HEK293T (cell line): ENCODE measurements at regions not wholly inside any gene's neighbourhood (a gene's known extent, or its start where the extent isn't known, plus 50 kb on each side); places are given as distances from the start of the nearest gene placed in this dataset.

ENCODE experiments used
- CTCF ChIA-PET: fragments of 350-600 bp; formaldehyde crosslinking; extraction: SDS; loops from one replicate; lab custom pipeline; 2021; ENCODE audit warnings: antibody characterized with exemption, inconsistent platforms; lab: Yijun Ruan, JAX
- POLR2A ChIA-PET: fragments of 350-600 bp; formaldehyde crosslinking; extraction: SDS; loops from one replicate; lab custom pipeline; 2020; ENCODE audit warnings: antibody characterized with exemption, inconsistent platforms; lab: Yijun Ruan, JAX
- DNase-seq: peaks from one replicate; pipeline ENCODE4 v3.0.0; 2012; ENCODE audit warnings: mixed read lengths; ENCODE audit errors: extremely low spot score
- ARNT ChIP-seq: fragments of 450-650 bp; IDR thresholded peaks from 2 replicates; pipeline ENCODE4 v1.6.1; 2017; ENCODE audit warnings: mild to moderate bottlenecking
- BHLHE40 ChIP-seq: fragments of 450-650 bp; IDR thresholded peaks from 2 replicates; pipeline ENCODE4 v1.6.1; 2016; ENCODE audit warnings: mild to moderate bottlenecking, moderate library complexity, borderline replicate concordance
- CTBP1 ChIP-seq: fragments of 450-650 bp; IDR thresholded peaks from 2 replicates; pipeline ENCODE4 v1.6.1; 2016; ENCODE audit warnings: borderline replicate concordance
- ELF4 ChIP-seq: fragments of 450-650 bp; IDR thresholded peaks from 2 replicates; pipeline ENCODE4 v1.6.1; 2017; ENCODE audit warnings: antibody characterized with exemption
- FOXA1 ChIP-seq: fragments of 450-650 bp; IDR thresholded peaks from 2 replicates; pipeline ENCODE4 v1.6.1; 2016; ENCODE audit warnings: mild to moderate bottlenecking
- FOXK2 ChIP-seq: fragments of 450-650 bp; IDR thresholded peaks from 2 replicates; pipeline ENCODE4 v1.6.1; 2016; ENCODE audit warnings: mild to moderate bottlenecking
- FOXM1 ChIP-seq: fragments of 450-650 bp; IDR thresholded peaks from 2 replicates; pipeline ENCODE4 v1.6.1; 2017; ENCODE audit warnings: mild to moderate bottlenecking, borderline replicate concordance
- HDGF ChIP-seq: fragments of 450-650 bp; IDR thresholded peaks from 2 replicates; pipeline ENCODE4 v1.6.1; 2017; ENCODE audit warnings: antibody characterized with exemption, borderline replicate concordance
- L3MBTL2 ChIP-seq: fragments of 450-650 bp; conservative IDR thresholded peaks from 2 replicates; pipeline ENCODE4 v1.6.1; 2016; ENCODE audit warnings: mild to moderate bottlenecking
- LEF1 ChIP-seq: fragments of 450-650 bp; IDR thresholded peaks from 2 replicates; pipeline ENCODE4 v1.6.1; 2017; ENCODE audit warnings: mild to moderate bottlenecking, borderline replicate concordance
- NFRKB ChIP-seq: fragments of 450-650 bp; IDR thresholded peaks from 2 replicates; pipeline ENCODE4 v1.6.1; 2016; ENCODE audit warnings: mild to moderate bottlenecking, moderate library complexity
- PKNOX1 ChIP-seq: fragments of 450-650 bp; IDR thresholded peaks from 2 replicates; pipeline ENCODE4 v1.6.1; 2016
- SP1 ChIP-seq: fragments of 450-650 bp; IDR thresholded peaks from 2 replicates; pipeline ENCODE4 v1.6.1; 2017
- SUZ12 ChIP-seq: fragments of 450-650 bp; IDR thresholded peaks from 2 replicates; pipeline ENCODE4 v1.6.1; 2016; ENCODE audit warnings: mild to moderate bottlenecking
- TARDBP ChIP-seq: fragments of 450-650 bp; IDR thresholded peaks from 2 replicates; pipeline ENCODE4 v1.6.1; 2016
- ZNF384 ChIP-seq: fragments of 450-650 bp; IDR thresholded peaks from 2 replicates; pipeline ENCODE4 v1.6.1; 2016

GRCh38 chr7:86592185-86592584, 51.5 kb upstream of the GRM3 start:
- DNase-seq, result no peak
- TF ChIP-seq HDGF, result no peak
- no peak for TF ChIP-seq L3MBTL2
- no peak for TF ChIP-seq ZNF384
- TF ChIP-seq LEF1, result no peak
- TF ChIP-seq ELF4, result no peak
- no peak for TF ChIP-seq PKNOX1
- TF ChIP-seq FOXK2, result no peak
- no peak for TF ChIP-seq SP1
- TF ChIP-seq TARDBP, result no peak
- TF ChIP-seq SUZ12, result no peak
- TF ChIP-seq CTBP1, result no peak
- no peak for TF ChIP-seq FOXM1
- no peak for TF ChIP-seq BHLHE40
- TF ChIP-seq NFRKB, result no peak
- TF ChIP-seq FOXA1, result no peak
- TF ChIP-seq ARNT, result no peak
- ChIA-PET POLR2A (no interaction called here), CTCF (no interaction called here)

GRCh38 chr7:86574006-86574405, 69.7 kb upstream of the GRM3 start:
- TF ChIP-seq FOXM1 (no peak), FOXK2 (no peak), CTBP1 (no peak), ZNF384 (no peak), LEF1 (no peak), ELF4 (no peak), SP1 (no peak), SUZ12 (no peak), TARDBP (no peak), PKNOX1 (no peak), NFRKB (no peak), BHLHE40 (no peak), HDGF (no peak), ARNT (no peak), FOXA1 (no peak)
- ChIA-PET POLR2A (no interaction called here), CTCF (no interaction called here)
- no peak for DNase-seq

- POLR2A ChIA-PET, result no interaction called here
- TF ChIP-seq SUZ12 (no peak), LEF1 (peak; percentile 98), SP1 (no peak), FOXK2 (no peak), TARDBP (no peak), FOXM1 (no peak), BHLHE40 (no peak), HDGF (no peak), CTBP1 (peak; percentile 23; the same call in 1 of the 2 replicates), FOXA1 (no peak), PKNOX1 (peak; percentile 85), ZNF384 (no peak), L3MBTL2 (no peak), ELF4 (no peak), NFRKB (no peak), ARNT (no peak)
- CTCF ChIA-PET, result interaction anchor here (0.6 kb wide), 2 partner anchors 54 to 346 kb away, joined by 3 to 5 read pairs; no protein-coding TSS in a partner anchor
- DNase-seq, result peak; percentile 33
Observed at GRCh38 chr7:86558680-86559501, 84.8 kb upstream of the GRM3 start.

GRCh38 chr7:86534641-86535040, 109.1 kb upstream of the GRM3 start:
- TF ChIP-seq FOXM1 (no peak), SUZ12 (no peak), LEF1 (no peak), BHLHE40 (no peak), ARNT (no peak), HDGF (no peak), FOXA1 (no peak), NFRKB (no peak), TARDBP (no peak), ELF4 (no peak), PKNOX1 (no peak), FOXK2 (no peak), CTBP1 (no peak), ZNF384 (no peak), SP1 (no peak), L3MBTL2 (no peak)
- CTCF ChIA-PET, result no interaction called here
- POLR2A ChIA-PET, result no interaction called here
- DNase-seq, result no peak

- CTCF ChIA-PET, result interaction anchor here (0.7 kb wide), 1 partner anchor 55 kb away, joined by 5 read pairs; no protein-coding TSS in a partner anchor
- DNase-seq, result no peak
- no peak for TF ChIP-seq FOXA1
- POLR2A ChIA-PET, result no interaction called here
Observed at GRCh38 chr7:86504229-86504628, 139.5 kb upstream of the GRM3 start.
